Esophagus muscularis mucosa (tissue), 4 donors: ENCODE measurements at regions not wholly inside any gene's neighbourhood (a gene's known extent, or its start where the extent isn't known, plus 50 kb on each side); places are given as distances from the start of the nearest gene placed in this dataset.

ENCODE experiments used
- DNase-seq: peaks from one replicate; pipeline ENCODE4 v3.0.0-alpha.2; 2017; ENCODE audit errors: extremely low spot score
- H3K27ac ChIP-seq, 4 donors: fragments of 200-600 bp; sonication (generic); replicated peaks in 1 of 4; 1 replicate in 3 of 4; 2 replicates in 1 of 4; pipeline ENCODE4 v1.5.1; 2016 to 2019; ENCODE audit warnings: mild to moderate bottlenecking in 1 of 4
- H3K27me3 ChIP-seq, 4 donors: fragments of 200-600 bp; sonication (generic); one replicate each; pipeline versions ENCODE4 v1.5.1 to v1.6.0; 2016 to 2019
- H3K36me3 ChIP-seq, 4 donors: fragments of 200-600 bp; sonication (generic); one replicate each; pipeline ENCODE4 v1.5.1; 2016 to 2019
- H3K4me1 ChIP-seq, 4 donors: fragments of 200-600 bp; sonication (generic); one replicate each; pipeline ENCODE4 v1.5.1; 2016 to 2019
- H3K4me3 ChIP-seq, 4 donors: fragments of 200-600 bp; sonication (generic); 1 replicate in 2 of 4; 2 replicates in 2 of 4; pipeline ENCODE4 v1.5.1; 2016 to 2019; ENCODE audit warnings: mild to moderate bottlenecking in 4 of 4, moderate library complexity in 1 of 4
- H3K9me3 ChIP-seq, 4 donors: fragments of 200-600 bp; sonication (generic); 1 replicate in 3 of 4; 2 replicates in 1 of 4; pipeline ENCODE4 v1.5.1; 2016 to 2019
- CTCF ChIP-seq, 3 experiments: fragments of 200-600 bp in 2 of 3; fragments of 450-650 bp in 1 of 3; sonication (generic) in 2 of 3; IDR thresholded peaks; one replicate each; pipeline ENCODE4 v1.5.1; 2017 to 2019; ENCODE audit warnings: antibody characterized with exemption in 3 of 3, mild to moderate bottlenecking in 2 of 3, moderate library complexity in 1 of 3
- EP300 ChIP-seq: sonication (generic); formaldehyde crosslinking; IDR thresholded peaks from one replicate; pipeline ENCODE4 v1.6.1; 2017; ENCODE audit warnings: antibody characterized with exemption
- POLR2A ChIP-seq: fragments of 450-650 bp; IDR thresholded peaks from one replicate; pipeline ENCODE4 v1.6.1; 2017; ENCODE audit warnings: antibody characterized with exemption, moderate library complexity, mild to moderate bottlenecking, low read depth
- POLR2AphosphoS5 ChIP-seq, 2 donors: sonication (generic); formaldehyde crosslinking; IDR thresholded peaks; one replicate each; pipeline ENCODE4 v1.6.1; 2017; ENCODE audit warnings: antibody characterized with exemption in 2 of 2
- WGBS: methylation state at CpG from one replicate; pipeline ENCODE4 v1.1.5; 2018; 5-methylcytosine and 5-hydroxymethylcytosine counted together
- intact Hi-C: fragments of 100-400 bp; cut with DNase I; formaldehyde crosslinking; loops from one replicate; pipeline ENCODE4 v1.15.1; 2023

- no peaks in the 10 kb centered on the region for H3K36me3 ChIP-seq
- H3K27ac ChIP-seq = no peak overlapping the region
- intact Hi-C loops = no loop called here
- H3K27me3 ChIP-seq = no peaks in the 10 kb centered on the region
- TF ChIP-seq EP300 = no peak
- no peak for TF ChIP-seq POLR2AphosphoS5 (IDR thresholded peaks at IDR 0.05)
- TF ChIP-seq POLR2A = no peak
- TF ChIP-seq CTCF (IDR thresholded peaks at IDR 0.05) = no peak
- no peak for DNase-seq
- H3K9me3 ChIP-seq = no peaks in the 10 kb centered on the region
- H3K4me1 ChIP-seq = no peaks in the 10 kb centered on the region
- no peak overlapping the region for H3K4me3 ChIP-seq
These were observed 422.0 kb downstream of the CBLN2 start for GRCh38 chr18:72122103-72122502.

- DNase-seq = no peak
- intact Hi-C loops = no loop called here
- H3K4me1 ChIP-seq = no peaks in the 10 kb centered on the region
- H3K9me3 ChIP-seq = no peaks in the 10 kb centered on the region
- H3K4me3 ChIP-seq = no peak overlapping the region
- 87% methylated on average over 7 of the region's 7 CpGs for WGBS
- H3K27me3 ChIP-seq = no peaks in the 10 kb centered on the region
- TF ChIP-seq POLR2A = no peak
- no peak for TF ChIP-seq POLR2AphosphoS5 (IDR thresholded peaks at IDR 0.05)
- no peak for TF ChIP-seq EP300
- TF ChIP-seq CTCF (IDR thresholded peaks at IDR 0.05) = no peak
- no peaks in the 10 kb centered on the region for H3K36me3 ChIP-seq
- H3K27ac ChIP-seq = no peak overlapping the region
These were observed 425.1 kb downstream of the CBLN2 start for GRCh38 chr18:72119082-72119481.

GRCh38 chr18:72114801-72115594 lies 429.1 kb downstream of the CBLN2 start:
- H3K27ac ChIP-seq = no peak overlapping the region
- H3K36me3 ChIP-seq = no peaks in the 10 kb centered on the region
- no peaks in the 10 kb centered on the region for H3K9me3 ChIP-seq
- no peaks in the 10 kb centered on the region for H3K27me3 ChIP-seq
- no peak for DNase-seq
- intact Hi-C loops = no loop called here
- TF ChIP-seq EP300 = no peak
- TF ChIP-seq CTCF (IDR thresholded peaks at IDR 0.05) = no peak
- no peak for TF ChIP-seq POLR2AphosphoS5 (IDR thresholded peaks at IDR 0.05)
- no peak for TF ChIP-seq POLR2A
- H3K4me1 ChIP-seq = no peaks in the 10 kb centered on the region
- H3K4me3 ChIP-seq = no peak overlapping the region
- WGBS = 95% methylated on average over 4 of the region's 4 CpGs

GRCh38 chr18:72107647-72108383 lies 436.3 kb downstream of the CBLN2 start:
- TF ChIP-seq CTCF (IDR thresholded peaks at IDR 0.05) = no peak
- TF ChIP-seq POLR2A = no peak
- no peak for TF ChIP-seq EP300
- no peak for TF ChIP-seq POLR2AphosphoS5 (IDR thresholded peaks at IDR 0.05)
- no peak overlapping the region for H3K4me3 ChIP-seq
- no peaks in the 10 kb centered on the region for H3K36me3 ChIP-seq
- 45% methylated on average over 9 of the region's 9 CpGs for WGBS
- no peak overlapping the region for H3K27ac ChIP-seq
- no peaks in the 10 kb centered on the region for H3K4me1 ChIP-seq
- intact Hi-C loops = no loop called here
- no peak for DNase-seq
- no peaks in the 10 kb centered on the region for H3K9me3 ChIP-seq
- no peaks in the 10 kb centered on the region for H3K27me3 ChIP-seq
